HG03439 (cell line): ENCODE measurements at regions not wholly inside any gene's neighbourhood (a gene's known extent, or its start where the extent isn't known, plus 50 kb on each side); places are given as distances from the start of the nearest gene placed in this dataset.

Source experiments
- ATAC-seq: cut with Tn5 transposase; IDR thresholded peaks from one replicate; pipeline ENCODE4 v1.9.1; 2021; ENCODE audit warnings: mild to moderate bottlenecking, moderate library complexity; ENCODE audit not compliant: unreplicated experiment

GRCh38 chr5:171600741-171601265 is 181.4 kb downstream of the FGF18 start:
- no peak for ATAC-seq

- no peak for ATAC-seq
Observed at GRCh38 chr5:171601266-171601881, 181.9 kb downstream of the FGF18 start.

DNA sequence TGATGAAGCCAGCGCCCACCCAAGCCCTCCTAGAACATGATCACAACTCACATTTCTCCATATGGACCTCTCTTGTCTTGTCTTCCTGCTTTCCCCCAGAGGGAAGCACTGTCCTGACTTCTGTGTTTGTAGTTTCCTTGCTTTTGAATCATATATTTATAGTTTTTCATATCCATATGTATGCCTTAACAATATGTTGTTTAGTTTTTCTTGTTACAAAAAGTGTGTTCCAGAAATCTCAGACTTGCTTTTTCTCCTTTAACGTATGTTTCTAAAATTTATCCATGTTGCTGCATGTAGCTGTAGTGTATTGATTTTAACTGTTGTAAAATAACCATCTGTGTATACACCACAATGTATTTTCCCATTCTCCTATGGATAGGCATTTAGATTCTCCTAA is 182.0 kb upstream of the SMIM23 start:
- no peak for ATAC-seq

GRCh38 chr5:171604195-171604594 is 181.4 kb upstream of the SMIM23 start:
- ATAC-seq: no peak

GRCh38 chr5:171606414-171607024 is 179.1 kb upstream of the SMIM23 start:
- ATAC-seq: no peak

GRCh38 chr5:171607863-171608262 is 177.8 kb upstream of the SMIM23 start:
- no peak for ATAC-seq

DNA sequence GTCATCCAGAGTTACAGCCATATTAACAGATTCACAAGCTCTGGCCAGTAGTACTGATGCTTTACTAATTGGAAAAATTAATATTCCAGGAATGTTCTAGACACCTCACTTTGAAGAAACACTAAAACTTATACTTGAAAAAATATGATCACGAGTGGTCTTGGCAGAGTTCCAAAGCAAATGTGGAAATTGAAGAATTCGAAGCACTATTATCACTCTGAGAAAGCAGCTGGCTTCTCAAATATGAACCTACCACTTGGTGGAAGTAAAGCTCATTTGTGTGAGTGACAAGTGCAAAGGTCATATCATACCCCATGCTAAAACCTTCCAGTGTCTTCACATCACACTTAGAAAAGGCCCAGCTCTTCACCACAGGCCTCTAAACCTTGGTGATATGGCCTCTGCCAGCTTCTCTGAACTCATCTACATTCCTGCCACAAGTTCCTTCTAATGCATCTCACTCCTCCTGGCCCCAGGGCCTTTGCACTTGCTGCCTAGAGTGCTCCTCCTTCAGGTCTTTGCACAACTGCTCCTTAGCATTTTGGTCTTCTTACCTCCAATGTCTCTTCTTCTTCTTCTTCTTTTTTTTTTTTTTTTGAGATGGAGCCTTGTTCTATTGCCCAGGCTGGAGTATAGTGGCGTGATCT is 175.7 kb upstream of the SMIM23 start:
- ATAC-seq: no peak

DNA sequence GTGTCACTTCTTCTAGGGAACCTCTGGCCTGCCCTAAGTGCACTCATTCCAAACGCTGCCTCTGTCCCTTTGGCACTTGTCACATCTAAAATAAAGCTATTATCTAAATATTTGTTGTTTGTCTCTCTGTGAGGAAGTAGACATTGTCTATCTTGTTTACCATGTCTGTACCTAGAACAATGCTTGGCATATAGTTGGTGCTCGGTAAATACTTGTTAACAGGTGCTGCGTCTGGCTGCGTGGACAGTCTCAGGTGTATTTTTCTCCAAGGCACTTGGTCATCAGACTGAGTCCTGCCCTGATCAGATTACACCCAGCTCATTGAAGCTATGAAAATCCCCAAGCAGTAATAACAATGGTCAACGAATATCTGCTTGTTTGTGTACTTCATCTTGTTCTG is 174.9 kb upstream of the SMIM23 start:
- no peak for ATAC-seq

DNA sequence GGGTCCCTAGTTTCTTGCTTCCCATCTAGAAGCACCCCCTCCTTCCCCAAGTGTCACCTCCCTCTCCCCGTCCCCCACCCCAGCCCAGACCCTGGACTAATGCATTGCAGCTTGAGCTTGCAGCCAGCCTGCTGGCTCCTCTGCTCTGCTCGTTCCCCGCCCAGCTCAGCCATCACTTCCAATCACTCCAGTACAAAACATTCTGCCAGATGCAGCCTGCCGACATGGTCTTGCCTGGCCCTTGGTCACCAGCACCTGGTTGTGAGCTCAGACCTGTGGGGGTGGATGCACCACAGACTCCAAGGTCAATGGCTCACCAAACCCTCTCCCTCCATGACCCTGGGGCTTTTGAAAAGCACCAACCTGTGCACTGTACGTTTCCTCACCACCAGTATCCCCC is 172.9 kb upstream of the SMIM23 start:
- no peak for ATAC-seq

DNA sequence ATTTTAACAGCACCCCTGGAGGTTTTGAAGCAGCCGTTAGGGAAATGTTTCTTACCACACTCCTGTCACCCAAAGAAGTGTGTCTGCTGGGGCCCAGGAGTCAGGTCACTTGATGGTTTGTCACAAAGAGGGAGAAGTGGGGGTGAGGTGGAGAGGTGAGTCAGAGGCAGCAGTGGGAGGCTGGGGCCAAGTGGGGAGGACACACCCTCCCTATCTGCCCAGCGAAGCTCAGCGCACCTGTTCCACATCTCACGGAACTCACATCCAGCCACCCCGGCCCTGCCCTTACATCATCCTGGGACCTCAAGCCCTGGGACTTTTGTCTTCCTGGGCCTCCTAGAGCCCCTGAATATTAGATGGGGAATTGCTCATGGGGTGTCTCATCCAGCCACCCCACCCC is 171.1 kb upstream of the SMIM23 start:
- ATAC-seq: no peak

- ATAC-seq: no peak
Observed at GRCh38 chr5:171614971-171615653, 170.5 kb upstream of the SMIM23 start.

GRCh38 chr5:171615705-171616640 is 169.6 kb upstream of the SMIM23 start:
- no peak for ATAC-seq

GRCh38 chr5:171617266-171617665 is 168.4 kb upstream of the SMIM23 start:
- ATAC-seq: no peak

DNA sequence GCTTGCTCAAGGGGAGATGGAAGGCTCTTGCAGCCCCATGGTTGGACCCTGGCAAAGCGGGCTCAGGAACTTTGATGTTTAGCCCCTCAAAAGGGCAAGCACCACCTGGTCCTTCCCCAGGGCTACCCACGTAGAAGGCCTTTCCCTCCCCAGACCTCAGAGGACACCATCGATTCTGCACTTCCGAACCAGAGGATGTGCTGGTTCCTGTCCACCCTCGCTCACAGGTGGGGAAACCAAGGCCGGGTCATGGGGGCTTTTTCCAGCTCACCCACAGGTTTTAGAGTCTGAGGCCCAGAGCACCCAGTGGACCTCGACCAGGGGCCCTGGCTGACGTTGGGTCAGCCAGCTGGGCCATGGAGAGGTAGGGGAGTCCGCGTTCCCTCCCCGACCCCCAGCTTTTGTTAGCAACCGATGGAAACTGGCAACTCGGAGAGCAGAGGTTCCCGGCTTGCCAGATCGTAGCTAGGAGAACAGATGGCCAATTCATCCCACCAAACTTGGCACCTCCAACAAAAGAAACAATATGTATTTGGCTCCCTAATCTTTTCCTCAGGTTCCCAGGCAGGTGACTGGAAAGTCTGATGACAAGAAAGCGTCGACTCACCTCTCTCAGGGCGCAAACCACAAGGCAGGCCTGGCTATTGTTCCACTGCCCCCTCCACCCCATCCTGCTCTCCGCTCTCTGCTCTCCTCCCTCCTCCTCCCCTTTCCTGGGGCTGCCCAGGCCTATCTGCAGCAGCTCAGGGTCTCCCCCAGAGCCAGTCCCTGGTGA is 167.6 kb upstream of the SMIM23 start:
- ATAC-seq: no peak

DNA sequence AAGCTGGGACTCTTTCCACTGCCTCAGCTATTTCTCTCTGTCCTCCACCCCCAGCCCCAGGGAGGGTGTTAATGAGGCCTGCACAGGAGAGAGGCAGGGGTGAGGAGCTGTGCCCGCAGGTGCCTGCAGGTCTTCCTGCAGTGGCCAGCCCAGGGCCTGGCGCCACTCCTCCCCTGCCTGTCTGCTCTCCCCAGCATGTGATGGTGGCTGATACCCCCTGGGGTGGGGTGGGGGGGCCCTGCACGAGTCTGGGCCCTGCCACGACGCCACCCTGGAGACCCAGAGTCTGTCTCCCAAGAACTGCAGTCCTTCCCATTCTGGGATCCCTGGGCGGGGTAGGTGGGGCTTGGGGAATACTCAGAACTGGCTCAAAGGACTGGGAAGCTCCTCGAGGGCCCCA is 166.4 kb upstream of the SMIM23 start:
- no peak for ATAC-seq

- no peak for ATAC-seq
Observed at GRCh38 chr5:171619744-171620143, 165.9 kb upstream of the SMIM23 start.

GRCh38 chr5:171622010-171622409 is 163.6 kb upstream of the SMIM23 start:
- ATAC-seq: no peak

GRCh38 chr5:171623107-171623506 is 162.5 kb upstream of the SMIM23 start:
- ATAC-seq: no peak

- ATAC-seq: no peak
Observed at GRCh38 chr5:171623551-171624097, 162.0 kb upstream of the SMIM23 start.

GRCh38 chr5:171624396-171624795 is 161.2 kb upstream of the SMIM23 start:
- no peak for ATAC-seq
